ENCODE measurements at regions not wholly inside any gene's neighbourhood (a gene's known extent, or its start where the extent isn't known, plus 50 kb on each side); places are given as distances from the start of the nearest gene placed in this dataset.

GRCh38 chr6:23176883-23177282, 607.5 kb downstream of the HDGFL1 start:
- TF ChIP-seq CTCF (IDR thresholded peaks at IDR 0.05) (no peak), POLR2A (IDR thresholded peaks at IDR 0.05) (no peak)
